IMR-90 (cell line): ENCODE measurements at regions not wholly inside any gene's neighbourhood (a gene's known extent, or its start where the extent isn't known, plus 50 kb on each side); places are given as distances from the start of the nearest gene placed in this dataset.

Source experiments
- ATAC-seq: fragments of 200-7000 bp; cut with Tn5 transposase; 2 replicates; pipeline ENCODE4 v1.9.1; 2020; ENCODE audit warnings: low read depth, mild to moderate bottlenecking, moderate library complexity
- BruUV-seq: library from RNA; stranded (reverse); fragments of 400-500 nt; replicated peaks from 2 replicates; lab custom pipeline; 2021; lab: Mats Ljungman, UMichigan
- CTCF ChIA-PET: fragments of 300-600 bp; formaldehyde crosslinking; extraction: SDS; loops from one replicate; lab custom pipeline; 2021; ENCODE audit warnings: antibody characterized with exemption; lab: Yijun Ruan, JAX
- POLR2A ChIA-PET: fragments of 300-600 bp; sonication (Branson Sonifier 250); formaldehyde crosslinking; loops from one replicate; lab custom pipeline; 2022; ENCODE audit warnings: antibody characterized with exemption; ENCODE audit not compliant: unreplicated experiment; lab: Charles Lee
- DNase-seq: peaks from one replicate; pipeline ENCODE4 v3.0.0; 2013
- H2AFZ ChIP-seq: replicated peaks from 2 replicates; pipeline ENCODE3; 2013; ENCODE audit warnings: low read length, mild to moderate bottlenecking; ENCODE audit not compliant: poor library complexity
- H2AK5ac ChIP-seq: 2 replicates; pipeline ENCODE4 v1.6.1; 2013; ENCODE audit warnings: low read depth, low read length, inconsistent platforms
- H2AK9ac ChIP-seq: replicated peaks from 2 replicates; pipeline ENCODE3; 2013; ENCODE audit warnings: mild to moderate bottlenecking, low read depth, low read length, moderate library complexity; ENCODE audit not compliant: poor library complexity
- H2BK120ac ChIP-seq: 2 replicates; pipeline ENCODE4 v1.6.1; 2013; ENCODE audit warnings: low read depth, low read length, inconsistent platforms
- H2BK15ac ChIP-seq: 3 replicates; pipeline ENCODE4 v1.6.1; 2013; ENCODE audit warnings: low read depth, low read length, inconsistent platforms
- H2BK20ac ChIP-seq: 2 replicates; pipeline ENCODE4 v1.6.1; 2013; ENCODE audit warnings: low read depth, mild to moderate bottlenecking, inconsistent platforms, low read length, moderate library complexity
- H2BK5ac ChIP-seq: 2 replicates; pipeline ENCODE4 v1.6.1; 2013; ENCODE audit warnings: mild to moderate bottlenecking, low read depth, low read length, inconsistent platforms; ENCODE audit not compliant: poor library complexity, severe bottlenecking
- H3K14ac ChIP-seq: replicated peaks from 2 replicates; pipeline ENCODE4 v1.6.1; 2013; ENCODE audit warnings: low read depth, low read length, inconsistent platforms
- H3K18ac ChIP-seq: 2 replicates; pipeline ENCODE4 v1.6.1; 2013; ENCODE audit warnings: low read depth, low read length, control low read depth
- H3K23ac ChIP-seq: 2 replicates; pipeline ENCODE4 v1.6.1; 2013; ENCODE audit warnings: low read depth, low read length, inconsistent platforms
- H3K27ac ChIP-seq: 2 replicates; pipeline ENCODE4 v1.5.1; 2013; ENCODE audit warnings: mild to moderate bottlenecking, control low read depth, low read length; ENCODE audit not compliant: insufficient read depth
- H3K27me3 ChIP-seq: 2 replicates; pipeline ENCODE4 v1.6.1; 2013; ENCODE audit warnings: low read length; ENCODE audit not compliant: control insufficient read depth, insufficient read depth
- H3K36me3 ChIP-seq: 2 replicates; pipeline ENCODE4 v1.6.1; 2013; ENCODE audit warnings: low read length, mixed read lengths; ENCODE audit not compliant: control insufficient read depth, insufficient read depth
- H3K4ac ChIP-seq: 2 replicates; pipeline ENCODE4 v1.6.1; 2013; ENCODE audit warnings: low read depth, low read length, inconsistent platforms
- H3K4me1 ChIP-seq: 2 replicates; pipeline ENCODE4 v1.6.1; 2013; ENCODE audit warnings: low read length, mixed read lengths; ENCODE audit not compliant: control insufficient read depth, insufficient read depth
- H3K4me2 ChIP-seq: 2 replicates; pipeline ENCODE4 v1.6.1; 2013; ENCODE audit warnings: low read depth, mild to moderate bottlenecking, control low read depth, low read length, moderate library complexity
- H3K4me3 ChIP-seq: 2 replicates; pipeline ENCODE4 v1.5.1; 2013; ENCODE audit warnings: low read depth, mild to moderate bottlenecking, control low read depth, low read length, moderate library complexity; ENCODE audit not compliant: insufficient read depth
- H3K56ac ChIP-seq: 2 replicates; pipeline ENCODE4 v1.6.1; 2013; ENCODE audit warnings: low read length, inconsistent platforms; ENCODE audit not compliant: insufficient read depth; ENCODE audit errors: extremely low read depth
- H3K79me1 ChIP-seq, 2 experiments: 2 replicates each; pipeline ENCODE4 v1.6.1; 2013; ENCODE audit warnings: low read length in 2 of 2, inconsistent platforms in 1 of 2, low read depth in 1 of 2
- H3K9ac ChIP-seq: 2 replicates; pipeline ENCODE4 v1.6.1; 2013; ENCODE audit warnings: low read depth, low read length, control low read depth
- H3K9me1 ChIP-seq: 2 replicates; pipeline ENCODE4 v1.6.1; 2013; ENCODE audit warnings: low read length, inconsistent platforms; ENCODE audit not compliant: insufficient read depth
- H3K9me3 ChIP-seq: 2 replicates; pipeline ENCODE4 v1.6.1; 2013; ENCODE audit warnings: low read length; ENCODE audit not compliant: control insufficient read depth, insufficient read depth
- H4K20me1 ChIP-seq: 2 replicates; pipeline ENCODE4 v1.6.1; 2013; ENCODE audit warnings: low read length, inconsistent platforms; ENCODE audit not compliant: insufficient read depth
- H4K5ac ChIP-seq: 2 replicates; pipeline ENCODE4 v1.6.1; 2013; ENCODE audit warnings: mild to moderate bottlenecking, low read depth, low read length, control low read depth
- H4K8ac ChIP-seq, 2 experiments: 2 replicates each; pipeline ENCODE4 v1.6.1; 2013; ENCODE audit warnings: low read depth in 2 of 2, low read length in 2 of 2, control low read depth in 1 of 2, inconsistent platforms in 1 of 2
- H4K91ac ChIP-seq: 2 replicates; pipeline ENCODE4 v1.6.1; 2013; ENCODE audit warnings: low read depth, low read length, inconsistent platforms; ENCODE audit not compliant: insufficient read depth
- BHLHE40 ChIP-seq: fragments of 150-350 bp; IDR thresholded peaks from 2 replicates; pipeline ENCODE4 v1.6.1; 2016; ENCODE audit warnings: mild to moderate bottlenecking, low read depth, low read length
- CEBPB ChIP-seq: IDR thresholded peaks from 2 replicates; pipeline ENCODE4 v1.6.1; 2012; ENCODE audit warnings: low read depth, low read length, improper control_type of control experiment
- CHD1 ChIP-seq: IDR thresholded peaks from 2 replicates; pipeline ENCODE4 v1.6.1; 2012; ENCODE audit warnings: low read depth, low read length, improper control_type of control experiment
- CTCF ChIP-seq: conservative IDR thresholded peaks from 2 replicates; pipeline ENCODE4 v1.5.1; 2012; ENCODE audit warnings: mild to moderate bottlenecking, low read depth, low read length, improper control_type of control experiment
- FOS ChIP-seq: fragments of 150-350 bp; IDR thresholded peaks from 2 replicates; pipeline ENCODE4 v1.6.1; 2016; ENCODE audit warnings: low read depth, low read length
- MAFK ChIP-seq: IDR thresholded peaks from 2 replicates; pipeline ENCODE4 v1.6.1; 2012; ENCODE audit warnings: low read depth, low read length, improper control_type of control experiment
- MAZ ChIP-seq: IDR thresholded peaks from 2 replicates; pipeline ENCODE4 v1.6.1; 2012; ENCODE audit warnings: low read depth, mild to moderate bottlenecking, low read length, improper control_type of control experiment, moderate library complexity, borderline replicate concordance
- MXI1 ChIP-seq: IDR thresholded peaks from 2 replicates; pipeline ENCODE4 v1.6.1; 2012; ENCODE audit warnings: low read depth, mild to moderate bottlenecking, low read length, moderate library complexity, borderline replicate concordance
- NFE2L2 ChIP-seq: fragments of 150-350 bp; IDR thresholded peaks from 2 replicates; pipeline ENCODE4 v1.6.1; 2016; ENCODE audit warnings: low read depth, mild to moderate bottlenecking, low read length
- POLR2A ChIP-seq: IDR thresholded peaks from 2 replicates; pipeline ENCODE4 v1.6.1; 2012; ENCODE audit warnings: mild to moderate bottlenecking, low read depth, low read length
- RAD21 ChIP-seq: IDR thresholded peaks from 2 replicates; pipeline ENCODE4 v1.6.1; 2012; ENCODE audit warnings: low read length, improper control_type of control experiment
- RCOR1 ChIP-seq: IDR thresholded peaks from 2 replicates; pipeline ENCODE4 v1.6.1; 2012; ENCODE audit warnings: mild to moderate bottlenecking, low read length, improper control_type of control experiment; ENCODE audit not compliant: insufficient replicate concordance
- RFX5 ChIP-seq: IDR thresholded peaks from 2 replicates; pipeline ENCODE4 v1.8.0; 2012; ENCODE audit warnings: low read depth, mild to moderate bottlenecking, low read length, moderate library complexity
- SMC3 ChIP-seq: fragments of 150-350 bp; IDR thresholded peaks from 2 replicates; pipeline ENCODE4 v1.6.1; 2016; ENCODE audit warnings: low read depth, mild to moderate bottlenecking, antibody characterized with exemption, low read length, moderate library complexity
- USF2 ChIP-seq: fragments of 150-350 bp; IDR thresholded peaks from 2 replicates; pipeline ENCODE4 v1.6.1; 2017; ENCODE audit warnings: mild to moderate bottlenecking, antibody characterized with exemption, low read length, low read depth
- WGBS, 2 experiments: methylation state at CpG; one replicate each; pipeline versions ENCODE4 v1.1.5 to v1.1.7; 2013; ENCODE audit warnings: missing lambda C conversion rate in 2 of 2; ENCODE audit not compliant: insufficient read length in 1 of 2; ENCODE audit errors: extremely low coverage in 2 of 2; 5-methylcytosine and 5-hydroxymethylcytosine counted together
- dilution Hi-C: fragments of 300-500 bp; cut with HindIII; formaldehyde crosslinking; loops from one replicate; pipeline ENCODE4 v1.14.3; 2018; ENCODE audit warnings: low sequenced_read_pairs; ENCODE audit not compliant: unreplicated experiment
- in situ Hi-C: fragments of 300-500 bp; cut with MboI; formaldehyde crosslinking; loops from 3 replicates; pipeline ENCODE4 v1.14.3; 2019; ENCODE audit warnings: low sequenced_read_pairs, inconsistent platforms, mixed read lengths
- intact Hi-C: fragments of 100-400 bp; cut with micrococcal nuclease; formaldehyde crosslinking; loops from 2 replicates; pipeline ENCODE4 v1.10.0; 2022
- TF ChIP-seq, protein P1 (sequence below): fragments of 150-350 bp; IDR thresholded peaks from 2 replicates; pipeline ENCODE4 v1.6.1; 2016; ENCODE audit warnings: low read depth, mild to moderate bottlenecking, low read length, moderate library complexity, borderline replicate concordance

DNA sequence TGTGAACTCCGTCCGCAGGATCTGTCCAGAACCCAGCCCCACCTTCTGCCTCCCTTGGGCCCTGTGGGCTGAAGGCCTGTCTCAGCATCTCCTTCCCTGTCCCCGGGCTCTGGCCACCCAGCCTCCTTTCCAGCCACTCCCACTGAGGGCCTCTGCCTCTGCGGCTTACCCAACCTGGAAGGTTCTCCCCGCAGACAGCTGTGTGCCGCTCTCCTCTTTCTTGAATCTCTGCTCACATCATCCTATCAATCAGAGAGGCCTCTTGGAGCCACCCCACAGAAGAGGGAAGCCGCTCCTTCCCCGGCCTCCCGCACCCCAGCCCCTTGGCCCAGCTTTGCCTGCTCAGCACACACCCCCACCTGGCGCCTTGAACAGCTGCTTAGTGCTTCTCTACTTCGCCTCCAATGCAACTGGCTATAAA lies 81.5 kb upstream of the UNC5A start:
- Histone ChIP-seq H3K36me3 (no peaks in the 10 kb centered on the region), H3K27me3 (peaks cover 74% of the 10 kb centered on the region), H4K8ac (no peak overlapping the region), H3K23ac (no peak overlapping the region), H3K56ac (no peak overlapping the region), H3K4me3 (no peak overlapping the region), H3K4me1 (no peaks in the 10 kb centered on the region), H3K4me2 (no peak overlapping the region), H2BK20ac (no peak overlapping the region), H2AK9ac (no peak overlapping the region), H2AK5ac (no peak overlapping the region), H4K20me1 (no peaks in the 10 kb centered on the region), H2BK120ac (no peak overlapping the region), H3K9me3 (peaks cover 3% of the 10 kb centered on the region; the same call in 1 of the 2 replicates), H4K91ac (no peak overlapping the region), H3K18ac (no peak overlapping the region), H3K9ac (no peak overlapping the region), H2BK5ac (no peak overlapping the region), H2AFZ (no peak overlapping the region), H3K14ac (no peak overlapping the region), H4K5ac (no peak overlapping the region), H3K79me1 (no peaks in the 10 kb centered on the region), H3K9me1 (no peaks in the 10 kb centered on the region), H3K4ac (no peak overlapping the region), H3K27ac (no peak overlapping the region), H2BK15ac (no peak overlapping the region)
- TF ChIP-seq RCOR1 (no peak), MAZ (no peak), NFE2L2 (no peak), CTCF (no peak), CEBPB (no peak), BHLHE40 (no peak), MXI1 (no peak), SMC3 (no peak), FOS (no peak), MAFK (no peak), POLR2A (no peak), RAD21 (no peak), USF2 (no peak), RFX5 (no peak), CHD1 (no peak)
- TF ChIP-seq, protein P1, sequence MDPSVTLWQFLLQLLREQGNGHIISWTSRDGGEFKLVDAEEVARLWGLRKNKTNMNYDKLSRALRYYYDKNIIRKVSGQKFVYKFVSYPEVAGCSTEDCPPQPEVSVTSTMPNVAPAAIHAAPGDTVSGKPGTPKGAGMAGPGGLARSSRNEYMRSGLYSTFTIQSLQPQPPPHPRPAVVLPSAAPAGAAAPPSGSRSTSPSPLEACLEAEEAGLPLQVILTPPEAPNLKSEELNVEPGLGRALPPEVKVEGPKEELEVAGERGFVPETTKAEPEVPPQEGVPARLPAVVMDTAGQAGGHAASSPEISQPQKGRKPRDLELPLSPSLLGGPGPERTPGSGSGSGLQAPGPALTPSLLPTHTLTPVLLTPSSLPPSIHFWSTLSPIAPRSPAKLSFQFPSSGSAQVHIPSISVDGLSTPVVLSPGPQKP: no peak
- intact Hi-C loops: no loop called here
- ChIA-PET CTCF (no interaction called here), POLR2A (no interaction called here)
- WGBS, 2 experiments: 45% methylated on average over 7 of the region's 11 CpGs; no CpG with 5 or more reads in 1 of the 2 experiments
- in situ Hi-C loops: no loop called here
- dilution Hi-C loops: no loop called here
- BruUV-seq: no TSS peak
- DNase-seq (no peak), ATAC-seq (no peak)
